Neutrophil (primary cell): ENCODE measurements at regions not wholly inside any gene's neighbourhood (a gene's known extent, or its start where the extent isn't known, plus 50 kb on each side); places are given as distances from the start of the nearest gene placed in this dataset.

Source experiments
- H3K27ac ChIP-seq: fragments of 200-600 bp; sonication (generic); 2 replicates; pipeline ENCODE4 v1.5.1; 2016; ENCODE audit warnings: mild to moderate bottlenecking, moderate library complexity
- H3K27me3 ChIP-seq: fragments of 200-600 bp; sonication (generic); 2 replicates; pipeline ENCODE4 v1.6.0; 2016; ENCODE audit warnings: mild to moderate bottlenecking
- H3K36me3 ChIP-seq: fragments of 200-600 bp; sonication (generic); 2 replicates; pipeline ENCODE4 v1.5.1; 2017
- H3K4me1 ChIP-seq, 2 experiments: fragments of 200-600 bp in 1 of 2; sonication (generic) in 1 of 2; 1 replicate in 1 of 2; 2 replicates in 1 of 2; pipeline versions ENCODE4 v1.5.1 to v1.6.1; 2013 to 2016; ENCODE audit warnings: low read depth in 1 of 2, low read length in 1 of 2, mild to moderate bottlenecking in 1 of 2, moderate library complexity in 1 of 2; ENCODE audit not compliant: control insufficient read depth in 1 of 2, insufficient read depth in 1 of 2
- H3K4me3 ChIP-seq, 2 experiments: fragments of 200-600 bp in 1 of 2; sonication (generic) in 1 of 2; 1 replicate in 1 of 2; 2 replicates in 1 of 2; pipeline ENCODE4 v1.5.1; 2013 to 2016; ENCODE audit warnings: low read depth in 1 of 2, low read length in 1 of 2, mild to moderate bottlenecking in 1 of 2, moderate library complexity in 1 of 2
- H3K9me3 ChIP-seq: fragments of 200-600 bp; sonication (generic); 2 replicates; pipeline ENCODE4 v1.5.1; 2016
- TF ChIP-seq, protein P1 (sequence below): fragments of 200-600 bp; sonication (generic); IDR thresholded peaks from 2 replicates; pipeline ENCODE4 v1.5.1; 2016; ENCODE audit warnings: antibody characterized with exemption

DNA sequence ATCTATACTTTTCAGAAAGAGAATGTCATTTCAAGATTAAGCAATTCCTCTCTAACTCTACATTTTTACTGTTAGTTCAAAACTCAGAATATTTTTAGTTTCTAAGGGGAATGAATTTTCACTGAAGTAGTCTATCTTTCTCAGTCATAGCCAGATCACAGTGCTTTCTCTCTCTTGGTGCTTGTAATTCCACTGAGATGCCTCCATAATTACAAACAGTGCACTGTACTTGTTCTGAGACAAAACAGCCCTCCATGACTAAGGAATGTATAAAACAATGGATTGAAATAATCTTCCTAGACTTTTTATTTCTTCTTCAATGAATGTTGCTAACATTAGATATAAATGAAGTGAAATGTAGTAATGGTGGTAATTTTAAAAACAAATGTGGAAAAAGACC, 603.2 kb upstream of the FAM241A start:
- Histone ChIP-seq H3K4me1 (no peaks in the 10 kb centered on the region), H3K27me3 (no peaks in the 10 kb centered on the region), H3K36me3 (no peaks in the 10 kb centered on the region), H3K27ac (no peak overlapping the region), H3K9me3 (no peaks in the 10 kb centered on the region), H3K4me3 (no peak overlapping the region)
- TF ChIP-seq, protein P1, sequence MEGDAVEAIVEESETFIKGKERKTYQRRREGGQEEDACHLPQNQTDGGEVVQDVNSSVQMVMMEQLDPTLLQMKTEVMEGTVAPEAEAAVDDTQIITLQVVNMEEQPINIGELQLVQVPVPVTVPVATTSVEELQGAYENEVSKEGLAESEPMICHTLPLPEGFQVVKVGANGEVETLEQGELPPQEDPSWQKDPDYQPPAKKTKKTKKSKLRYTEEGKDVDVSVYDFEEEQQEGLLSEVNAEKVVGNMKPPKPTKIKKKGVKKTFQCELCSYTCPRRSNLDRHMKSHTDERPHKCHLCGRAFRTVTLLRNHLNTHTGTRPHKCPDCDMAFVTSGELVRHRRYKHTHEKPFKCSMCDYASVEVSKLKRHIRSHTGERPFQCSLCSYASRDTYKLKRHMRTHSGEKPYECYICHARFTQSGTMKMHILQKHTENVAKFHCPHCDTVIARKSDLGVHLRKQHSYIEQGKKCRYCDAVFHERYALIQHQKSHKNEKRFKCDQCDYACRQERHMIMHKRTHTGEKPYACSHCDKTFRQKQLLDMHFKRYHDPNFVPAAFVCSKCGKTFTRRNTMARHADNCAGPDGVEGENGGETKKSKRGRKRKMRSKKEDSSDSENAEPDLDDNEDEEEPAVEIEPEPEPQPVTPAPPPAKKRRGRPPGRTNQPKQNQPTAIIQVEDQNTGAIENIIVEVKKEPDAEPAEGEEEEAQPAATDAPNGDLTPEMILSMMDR, result no peak

DNA sequence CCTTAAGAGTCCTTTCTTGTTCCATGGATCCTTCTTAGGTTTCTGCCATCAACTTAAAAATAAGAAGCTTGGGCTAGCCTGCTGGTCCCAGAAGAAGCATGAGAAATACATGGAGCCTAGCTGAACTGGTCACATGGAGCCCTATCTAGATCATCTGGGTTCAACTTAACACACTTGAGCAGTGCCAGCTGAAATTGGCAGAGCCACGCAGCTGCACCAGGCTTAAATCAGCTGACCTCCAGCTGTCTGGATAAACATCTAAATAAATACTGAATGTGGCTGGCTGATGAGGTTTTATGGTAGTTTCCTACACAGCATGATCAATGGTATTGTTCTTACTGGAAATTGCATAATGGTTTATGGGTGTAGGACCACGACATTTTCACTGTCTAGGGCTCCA, 598.4 kb upstream of the FAM241A start:
- H3K4me3 ChIP-seq, result no peak overlapping the region
- no peak overlapping the region for H3K27ac ChIP-seq
- no peaks in the 10 kb centered on the region for H3K36me3 ChIP-seq
- TF ChIP-seq, protein P1, result no peak
- no peaks in the 10 kb centered on the region for H3K9me3 ChIP-seq
- no peaks in the 10 kb centered on the region for H3K4me1 ChIP-seq
- no peaks in the 10 kb centered on the region for H3K27me3 ChIP-seq

GRCh38 chr4:111556141-111556781, 589.0 kb upstream of the FAM241A start:
- no peaks in the 10 kb centered on the region for H3K27me3 ChIP-seq
- no peaks in the 10 kb centered on the region for H3K4me1 ChIP-seq
- H3K27ac ChIP-seq, result no peak overlapping the region
- no peaks in the 10 kb centered on the region for H3K9me3 ChIP-seq
- TF ChIP-seq, protein P1, result no peak
- H3K4me3 ChIP-seq, result no peak overlapping the region
- H3K36me3 ChIP-seq, result no peaks in the 10 kb centered on the region

- TF ChIP-seq, protein P1, result no peak
- Histone ChIP-seq H3K4me3 (no peak overlapping the region), H3K9me3 (no peaks in the 10 kb centered on the region)
Measured at GRCh38 chr4:111556851-111557250, 588.4 kb upstream of the FAM241A start.

GRCh38 chr4:111562826-111563225, 582.4 kb upstream of the FAM241A start:
- Histone ChIP-seq H3K27me3 (no peaks in the 10 kb centered on the region), H3K9me3 (no peaks in the 10 kb centered on the region), H3K27ac (no peak overlapping the region), H3K4me3 (no peak overlapping the region), H3K4me1 (no peaks in the 10 kb centered on the region), H3K36me3 (no peaks in the 10 kb centered on the region)
- TF ChIP-seq, protein P1, result no peak

More at GRCh38 chr4:111556851-111557250, 588.4 kb upstream of the FAM241A start:
- H3K36me3 ChIP-seq, result no peaks in the 10 kb centered on the region
- H3K27ac ChIP-seq, result no peak overlapping the region
- H3K27me3 ChIP-seq, result no peaks in the 10 kb centered on the region
- no peaks in the 10 kb centered on the region for H3K4me1 ChIP-seq

DNA sequence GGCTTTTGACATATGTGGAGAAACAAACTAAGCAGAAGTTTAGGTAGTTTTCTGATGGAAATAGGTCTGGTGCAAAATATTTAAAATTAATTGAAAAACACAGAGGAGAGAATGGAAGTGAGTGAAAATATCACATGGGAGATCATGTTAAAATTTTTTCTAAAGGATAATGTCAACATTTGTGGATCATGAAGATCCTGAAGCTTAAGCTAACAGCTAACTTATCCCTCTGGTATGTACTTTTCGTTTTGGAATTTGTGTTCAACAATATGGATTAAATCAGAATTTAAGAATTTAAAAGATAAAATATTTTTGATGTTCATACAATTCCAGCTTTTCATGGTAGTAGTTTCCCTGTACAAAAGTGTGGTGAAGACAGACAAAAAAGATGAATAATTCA, 572.8 kb upstream of the FAM241A start:
- H3K27ac ChIP-seq, result no peak overlapping the region
- no peaks in the 10 kb centered on the region for H3K27me3 ChIP-seq
- no peaks in the 10 kb centered on the region for H3K9me3 ChIP-seq
- H3K4me1 ChIP-seq, result no peaks in the 10 kb centered on the region
- TF ChIP-seq, protein P1, result no peak
- no peak overlapping the region for H3K4me3 ChIP-seq
- no peaks in the 10 kb centered on the region for H3K36me3 ChIP-seq
